Cardiac fibroblast (primary cell): ENCODE measurements at regions not wholly inside any gene's neighbourhood (a gene's known extent, or its start where the extent isn't known, plus 50 kb on each side); places are given as distances from the start of the nearest gene placed in this dataset.

ENCODE experiments used
- DNase-seq, 2 donors: peaks; one replicate each; pipeline versions ENCODE4 v3.0.0 to v3.0.0-alpha.2; 2010; ENCODE audit warnings: low read depth in 2 of 2
- H3K4me3 ChIP-seq, 2 donors: replicated peaks in 1 of 2; 1 replicate in 1 of 2; 2 replicates in 1 of 2; pipeline ENCODE4 v1.5.1; 2011; ENCODE audit warnings: low read depth in 2 of 2, low read length in 2 of 2, mild to moderate bottlenecking in 2 of 2, moderate library complexity in 1 of 2
- CTCF ChIP-seq: IDR thresholded peaks from one replicate; pipeline ENCODE4 v1.5.1; 2011; ENCODE audit warnings: low read depth, mild to moderate bottlenecking, low read length, inconsistent platforms

- DNase-seq = no peak
- no peak overlapping the region for H3K4me3 ChIP-seq
- TF ChIP-seq CTCF = no peak
These were observed 255.5 kb upstream of the SMIM30 start for GRCh38 chr7:113373863-113374262.

- no peak for TF ChIP-seq CTCF
- H3K4me3 ChIP-seq = no peak overlapping the region
- DNase-seq = no peak
These were observed 253.2 kb upstream of the SMIM30 start for GRCh38 chr7:113371416-113372043.

- DNase-seq = no peak
- TF ChIP-seq CTCF = no peak
These were observed 252.6 kb upstream of the SMIM30 start for GRCh38 chr7:113370910-113371309.

GRCh38 chr7:113368256-113368655, 249.9 kb upstream of the SMIM30 start:
- no peak for DNase-seq
- H3K4me3 ChIP-seq = no peak overlapping the region
- no peak for TF ChIP-seq CTCF

More at GRCh38 chr7:113370910-113371309, 252.6 kb upstream of the SMIM30 start:
- H3K4me3 ChIP-seq = no peak overlapping the region

GRCh38 chr7:113367041-113367586, 248.8 kb upstream of the SMIM30 start:
- no peak overlapping the region for H3K4me3 ChIP-seq
- TF ChIP-seq CTCF = no peak
- DNase-seq = peak in 1 of 2 donors; percentile 3

- DNase-seq = no peak
- no peak for TF ChIP-seq CTCF
- H3K4me3 ChIP-seq = no peak overlapping the region
These were observed 247.8 kb upstream of the SMIM30 start for GRCh38 chr7:113366122-113366521.

GRCh38 chr7:113349339-113349738, 231.0 kb upstream of the SMIM30 start:
- TF ChIP-seq CTCF = no peak
- DNase-seq = no peak
- no peak overlapping the region for H3K4me3 ChIP-seq
